HFF-Myc (cell line): ENCODE measurements at regions not wholly inside any gene's neighbourhood (a gene's known extent, or its start where the extent isn't known, plus 50 kb on each side); places are given as distances from the start of the nearest gene placed in this dataset.

Experiments
- DNase-seq: peaks from one replicate; pipeline ENCODE4 v3.0.0-alpha.2; 2011; ENCODE audit warnings: low read depth; ENCODE audit errors: extremely low read depth
- H3K4me3 ChIP-seq: replicated peaks from 2 replicates; pipeline ENCODE4 v1.5.1; 2011; ENCODE audit warnings: low read depth, mild to moderate bottlenecking, control low read depth, low read length
- CTCF ChIP-seq: IDR thresholded peaks from 2 replicates; pipeline ENCODE4 v1.5.1; 2012; ENCODE audit warnings: mild to moderate bottlenecking, low read depth, low read length, control low read depth; ENCODE audit errors: missing control alignments

- no peak for TF ChIP-seq CTCF
- H3K4me3 ChIP-seq = no peak overlapping the region
- DNase-seq = no peak
Measured at GRCh38 chr11:114918286-114918685, 240.0 kb downstream of the NXPE2 start.

GRCh38 chr11:114921697-114922096, 243.4 kb downstream of the NXPE2 start:
- no peak for DNase-seq
- no peak overlapping the region for H3K4me3 ChIP-seq
- no peak for TF ChIP-seq CTCF

GRCh38 chr11:114924042-114924441, 245.7 kb downstream of the NXPE2 start:
- DNase-seq = no peak
- no peak for TF ChIP-seq CTCF
- no peak overlapping the region for H3K4me3 ChIP-seq

- DNase-seq = no peak
- TF ChIP-seq CTCF = no peak
- H3K4me3 ChIP-seq = no peak overlapping the region
Measured at GRCh38 chr11:114925591-114925990, 247.3 kb downstream of the NXPE2 start.

GRCh38 chr11:114928260-114928870, 250.0 kb downstream of the NXPE2 start:
- no peak for DNase-seq
- TF ChIP-seq CTCF = no peak
- H3K4me3 ChIP-seq = no peak overlapping the region

- TF ChIP-seq CTCF = no peak
- no peak overlapping the region for H3K4me3 ChIP-seq
- no peak for DNase-seq
Measured at GRCh38 chr11:114929351-114930000, 251.1 kb downstream of the NXPE2 start.
